Esophagus squamous epithelium (tissue), 5 donors: ENCODE measurements at regions not wholly inside any gene's neighbourhood (a gene's known extent, or its start where the extent isn't known, plus 50 kb on each side); places are given as distances from the start of the nearest gene placed in this dataset.

Source experiments
- DNase-seq: peaks from one replicate; lab custom pipeline; 2025; lab: John Stamatoyannopoulos, UW
- H3K27ac ChIP-seq, 4 donors: fragments of 200-600 bp; sonication (generic); one replicate each; pipeline ENCODE4 v1.5.1; 2016 to 2019; ENCODE audit warnings: mild to moderate bottlenecking in 1 of 4
- H3K27me3 ChIP-seq, 4 donors: fragments of 200-600 bp; sonication (generic); 1 replicate in 3 of 4; 2 replicates in 1 of 4; pipeline versions ENCODE4 v1.5.1 to v1.6.0; 2017 to 2021; ENCODE audit warnings: antibody characterized with exemption in 1 of 4
- H3K36me3 ChIP-seq, 3 donors: fragments of 200-600 bp; sonication (generic); one replicate each; pipeline ENCODE4 v1.5.1; 2016 to 2019
- H3K4me1 ChIP-seq, 3 donors: fragments of 200-600 bp; sonication (generic); one replicate each; pipeline ENCODE4 v1.5.1; 2017 to 2019
- H3K4me3 ChIP-seq, 4 donors: fragments of 200-600 bp; sonication (generic); 1 replicate in 3 of 4; 2 replicates in 1 of 4; pipeline ENCODE4 v1.5.1; 2016 to 2019; ENCODE audit warnings: mild to moderate bottlenecking in 2 of 4, moderate library complexity in 1 of 4
- H3K9me3 ChIP-seq, 3 donors: fragments of 200-600 bp; sonication (generic); one replicate each; pipeline ENCODE4 v1.5.1; 2016 to 2019
- POLR2A ChIP-seq, 4 donors: fragments of 450-650 bp; IDR thresholded peaks; one replicate each; pipeline ENCODE4 v1.6.1; 2017; ENCODE audit warnings: antibody characterized with exemption in 4 of 4, mild to moderate bottlenecking in 4 of 4, moderate library complexity in 3 of 4
- WGBS, 2 donors: methylation state at CpG; one replicate each; pipeline ENCODE4 v1.1.5; 2018; 5-methylcytosine and 5-hydroxymethylcytosine counted together
- intact Hi-C: fragments of 100-400 bp; cut with DNase I; formaldehyde crosslinking; loops from one replicate; pipeline ENCODE4 v1.15.0; 2022
- TF ChIP-seq, protein P1 (sequence below), 6 experiments: fragments of 450-650 bp in 4 of 6; fragments of 200-600 bp in 2 of 6; sonication (generic) in 2 of 6; IDR thresholded peaks; one replicate each; pipeline ENCODE4 v1.5.1; 2016 to 2019; ENCODE audit warnings: antibody characterized with exemption in 6 of 6, mild to moderate bottlenecking in 4 of 6, moderate library complexity in 4 of 6
- donor health status: DM: yes; HTN: yes; CAD: no.

DNA sequence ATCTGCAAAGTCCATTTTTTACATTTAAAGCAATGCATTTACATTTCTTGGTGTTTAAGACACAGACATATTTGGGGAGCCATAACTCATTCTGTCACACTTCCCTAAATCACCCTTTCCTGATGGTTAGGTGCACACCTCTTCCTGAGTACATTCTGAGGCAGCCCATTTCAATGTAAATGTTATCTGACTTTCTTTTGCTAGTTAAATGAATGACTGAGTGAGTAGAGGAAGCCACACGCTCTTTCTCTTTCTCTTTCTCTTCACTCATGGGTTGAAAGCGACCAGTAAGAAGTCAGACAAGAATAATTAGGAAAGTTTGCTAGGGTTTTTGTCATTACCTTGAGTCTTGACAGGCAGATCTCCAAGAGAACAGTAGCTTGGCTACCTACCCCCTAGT is 143.1 kb downstream of the S1PR1 start:
- Histone ChIP-seq H3K4me1 (peaks cover 0 to 7% (median 0%) of the 10 kb centered on the region in 3 donors), H3K9me3 (no peaks in the 10 kb centered on the region), H3K4me3 (no peak overlapping the region), H3K27ac (no peak overlapping the region), H3K27me3 (no peaks in the 10 kb centered on the region), H3K36me3 (no peaks in the 10 kb centered on the region)
- WGBS, 2 donors, result 31 to 88% methylated on average over 2 of the region's 2 CpGs
- no peak for DNase-seq
- intact Hi-C loops, result no loop called here
- no peak for TF ChIP-seq POLR2A (IDR thresholded peaks at IDR 0.05)
- TF ChIP-seq, protein P1, sequence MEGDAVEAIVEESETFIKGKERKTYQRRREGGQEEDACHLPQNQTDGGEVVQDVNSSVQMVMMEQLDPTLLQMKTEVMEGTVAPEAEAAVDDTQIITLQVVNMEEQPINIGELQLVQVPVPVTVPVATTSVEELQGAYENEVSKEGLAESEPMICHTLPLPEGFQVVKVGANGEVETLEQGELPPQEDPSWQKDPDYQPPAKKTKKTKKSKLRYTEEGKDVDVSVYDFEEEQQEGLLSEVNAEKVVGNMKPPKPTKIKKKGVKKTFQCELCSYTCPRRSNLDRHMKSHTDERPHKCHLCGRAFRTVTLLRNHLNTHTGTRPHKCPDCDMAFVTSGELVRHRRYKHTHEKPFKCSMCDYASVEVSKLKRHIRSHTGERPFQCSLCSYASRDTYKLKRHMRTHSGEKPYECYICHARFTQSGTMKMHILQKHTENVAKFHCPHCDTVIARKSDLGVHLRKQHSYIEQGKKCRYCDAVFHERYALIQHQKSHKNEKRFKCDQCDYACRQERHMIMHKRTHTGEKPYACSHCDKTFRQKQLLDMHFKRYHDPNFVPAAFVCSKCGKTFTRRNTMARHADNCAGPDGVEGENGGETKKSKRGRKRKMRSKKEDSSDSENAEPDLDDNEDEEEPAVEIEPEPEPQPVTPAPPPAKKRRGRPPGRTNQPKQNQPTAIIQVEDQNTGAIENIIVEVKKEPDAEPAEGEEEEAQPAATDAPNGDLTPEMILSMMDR (IDR thresholded peaks at IDR 0.05), result no peak

GRCh38 chr1:101382135-101382534 is 145.3 kb downstream of the S1PR1 start:
- intact Hi-C loops, result no loop called here
- H3K27ac ChIP-seq, result no peak overlapping the region
- H3K27me3 ChIP-seq, result no peaks in the 10 kb centered on the region
- H3K4me1 ChIP-seq, result no peaks in the 10 kb centered on the region
- H3K9me3 ChIP-seq, result no peaks in the 10 kb centered on the region
- H3K36me3 ChIP-seq, result no peaks in the 10 kb centered on the region
- 52 to 57% methylated on average over 3 of the region's 3 CpGs for WGBS, 2 donors
- no peak overlapping the region for H3K4me3 ChIP-seq
- TF ChIP-seq POLR2A (IDR thresholded peaks at IDR 0.05), result no peak
- TF ChIP-seq, protein P1 (IDR thresholded peaks at IDR 0.05), result no peak
- DNase-seq, result no peak

GRCh38 chr1:101388904-101389546 is 152.2 kb downstream of the S1PR1 start:
- no peak for DNase-seq
- H3K9me3 ChIP-seq, result no peaks in the 10 kb centered on the region
- no peaks in the 10 kb centered on the region for H3K36me3 ChIP-seq
- no peak overlapping the region for H3K27ac ChIP-seq
- intact Hi-C loops, result no loop called here
- no peak for TF ChIP-seq POLR2A (IDR thresholded peaks at IDR 0.05)
- TF ChIP-seq, protein P1 (IDR thresholded peaks at IDR 0.05), result no peak
- H3K4me1 ChIP-seq, result no peaks in the 10 kb centered on the region
- no peak overlapping the region for H3K4me3 ChIP-seq
- no peaks in the 10 kb centered on the region for H3K27me3 ChIP-seq

GRCh38 chr1:101389547-101389929 is 152.7 kb downstream of the S1PR1 start:
- TF ChIP-seq, protein P1 (IDR thresholded peaks at IDR 0.05), result no peak
- TF ChIP-seq POLR2A (IDR thresholded peaks at IDR 0.05), result no peak
- Histone ChIP-seq H3K27me3 (no peaks in the 10 kb centered on the region), H3K36me3 (no peaks in the 10 kb centered on the region), H3K27ac (no peak overlapping the region), H3K4me3 (no peak overlapping the region), H3K4me1 (no peaks in the 10 kb centered on the region), H3K9me3 (no peaks in the 10 kb centered on the region)
- 40 to 74% methylated on average over 2 of the region's 2 CpGs for WGBS, 2 donors
- intact Hi-C loops, result no loop called here
- DNase-seq, result no peak

DNA sequence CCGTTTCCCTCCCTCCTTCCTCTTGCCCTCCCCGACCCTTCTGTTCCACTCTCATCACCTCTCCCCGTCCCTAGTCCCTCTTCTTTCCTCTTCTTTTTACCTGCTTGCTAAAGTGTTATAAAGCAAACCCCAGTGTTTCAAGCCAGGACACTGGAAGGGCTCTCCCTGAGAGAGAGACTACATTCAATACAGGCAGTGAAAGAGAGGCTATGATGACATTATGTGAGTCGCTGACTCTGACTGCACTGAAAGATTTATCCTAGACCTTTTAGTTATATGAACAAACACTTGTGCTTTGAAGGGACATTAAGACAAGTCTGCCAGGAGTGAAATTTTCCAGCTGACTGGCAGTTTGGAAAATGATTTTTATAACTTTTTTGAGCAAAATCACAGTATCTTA is 155.7 kb downstream of the S1PR1 start:
- 65 to 76% methylated on average over 4 of the region's 4 CpGs for WGBS, 2 donors

More for the DNA sequence above, 155.7 kb downstream of the S1PR1 start:
- Histone ChIP-seq H3K36me3 (no peaks in the 10 kb centered on the region), H3K4me3 (no peak overlapping the region), H3K4me1 (no peaks in the 10 kb centered on the region), H3K27ac (no peak overlapping the region), H3K9me3 (no peaks in the 10 kb centered on the region), H3K27me3 (no peaks in the 10 kb centered on the region)
- intact Hi-C loops, result no loop called here
- DNase-seq, result no peak
- TF ChIP-seq, protein P1 (IDR thresholded peaks at IDR 0.05), result no peak
- TF ChIP-seq POLR2A (IDR thresholded peaks at IDR 0.05), result no peak
